Ascending aorta (tissue), 2 donors: ENCODE measurements at regions not wholly inside any gene's neighbourhood (a gene's known extent, or its start where the extent isn't known, plus 50 kb on each side); places are given as distances from the start of the nearest gene placed in this dataset.

Experiments used
- DNase-seq, 2 donors: peaks; one replicate each; pipeline ENCODE4 v3.0.0-alpha.2; 2019; ENCODE audit warnings: low spot score in 2 of 2
- H3K27ac ChIP-seq, 2 donors: fragments of 200-600 bp; sonication (generic); one replicate each; pipeline ENCODE4 v1.5.1; 2016 to 2017; ENCODE audit warnings: mild to moderate bottlenecking in 1 of 2
- H3K27me3 ChIP-seq: fragments of 200-600 bp; sonication (generic); one replicate; pipeline ENCODE4 v1.5.1; 2017
- H3K36me3 ChIP-seq, 2 donors: fragments of 200-600 bp; sonication (generic); one replicate each; pipeline ENCODE4 v1.5.1; 2016
- H3K4me1 ChIP-seq, 2 donors: fragments of 200-600 bp; sonication (generic); one replicate each; pipeline ENCODE4 v1.5.1; 2016 to 2017; ENCODE audit warnings: mild to moderate bottlenecking in 1 of 2
- H3K4me3 ChIP-seq, 2 donors: fragments of 200-600 bp; sonication (generic); one replicate each; pipeline ENCODE4 v1.5.1; 2016 to 2017; ENCODE audit warnings: mild to moderate bottlenecking in 1 of 2
- H3K9me3 ChIP-seq, 2 donors: fragments of 200-600 bp; sonication (generic); one replicate each; pipeline ENCODE4 v1.5.1; 2016
- CTCF ChIP-seq, 3 experiments: fragments of 200-600 bp in 2 of 3; fragments of 450-650 bp in 1 of 3; sonication (generic) in 2 of 3; IDR thresholded peaks; one replicate each; pipeline ENCODE4 v1.5.1; 2016 to 2019; ENCODE audit warnings: antibody characterized with exemption in 3 of 3, mild to moderate bottlenecking in 1 of 3, moderate library complexity in 1 of 3
- intact Hi-C: fragments of 100-400 bp; cut with DNase I; formaldehyde crosslinking; loops from one replicate; pipeline ENCODE4 v1.15.1; 2023

- Histone ChIP-seq H3K9me3 (no peaks in the 10 kb centered on the region), H3K27me3 (no peaks in the 10 kb centered on the region), H3K4me1 (no peaks in the 10 kb centered on the region), H3K27ac (no peak overlapping the region), H3K36me3 (no peaks in the 10 kb centered on the region), H3K4me3 (no peak overlapping the region)
- no peak for DNase-seq
- intact Hi-C loops: no loop called here
- no peak for TF ChIP-seq CTCF (IDR thresholded peaks at IDR 0.05)
Observed at GRCh38 chr1:34396042-34396441, 219.3 kb downstream of the C1orf94 start.

GRCh38 chr1:34398241-34398915 is 221.7 kb downstream of the C1orf94 start:
- TF ChIP-seq CTCF (IDR thresholded peaks at IDR 0.05): no peak
- Histone ChIP-seq H3K9me3 (no peaks in the 10 kb centered on the region), H3K27ac (no peak overlapping the region), H3K4me1 (no peaks in the 10 kb centered on the region), H3K4me3 (no peak overlapping the region), H3K27me3 (no peaks in the 10 kb centered on the region), H3K36me3 (no peaks in the 10 kb centered on the region)
- DNase-seq: no peak
- intact Hi-C loops: no loop called here

GRCh38 chr1:34398916-34399275 is 222.2 kb downstream of the C1orf94 start:
- DNase-seq: no peak
- no peak for TF ChIP-seq CTCF (IDR thresholded peaks at IDR 0.05)
- Histone ChIP-seq H3K4me1 (no peaks in the 10 kb centered on the region), H3K4me3 (no peak overlapping the region), H3K36me3 (no peaks in the 10 kb centered on the region), H3K9me3 (no peaks in the 10 kb centered on the region), H3K27ac (no peak overlapping the region), H3K27me3 (no peaks in the 10 kb centered on the region)
- intact Hi-C loops: no loop called here

GRCh38 chr1:34400675-34401074 is 224.0 kb downstream of the C1orf94 start:
- no peaks in the 10 kb centered on the region for H3K9me3 ChIP-seq
- intact Hi-C loops: no loop called here
- H3K27me3 ChIP-seq: no peaks in the 10 kb centered on the region
- H3K27ac ChIP-seq: no peak overlapping the region
- no peak for DNase-seq
- H3K4me1 ChIP-seq: no peaks in the 10 kb centered on the region
- no peak for TF ChIP-seq CTCF (IDR thresholded peaks at IDR 0.05)
- no peak overlapping the region for H3K4me3 ChIP-seq
- no peaks in the 10 kb centered on the region for H3K36me3 ChIP-seq

- H3K4me3 ChIP-seq: no peak overlapping the region
- intact Hi-C loops: no loop called here
- no peaks in the 10 kb centered on the region for H3K27me3 ChIP-seq
- H3K9me3 ChIP-seq: no peaks in the 10 kb centered on the region
- no peaks in the 10 kb centered on the region for H3K36me3 ChIP-seq
- no peak for TF ChIP-seq CTCF (IDR thresholded peaks at IDR 0.05)
- no peak for DNase-seq
- H3K27ac ChIP-seq: no peak overlapping the region
- H3K4me1 ChIP-seq: no peaks in the 10 kb centered on the region
Observed at GRCh38 chr1:34403156-34403555, 226.4 kb downstream of the C1orf94 start.

GRCh38 chr1:34404804-34405203 is 228.1 kb downstream of the C1orf94 start:
- H3K36me3 ChIP-seq: no peaks in the 10 kb centered on the region
- no peak overlapping the region for H3K4me3 ChIP-seq
- no peaks in the 10 kb centered on the region for H3K9me3 ChIP-seq
- no peak for TF ChIP-seq CTCF (IDR thresholded peaks at IDR 0.05)
- no peaks in the 10 kb centered on the region for H3K27me3 ChIP-seq
- H3K27ac ChIP-seq: no peak overlapping the region
- H3K4me1 ChIP-seq: no peaks in the 10 kb centered on the region
- intact Hi-C loops: no loop called here
- no peak for DNase-seq
